GM12865 (cell line): ENCODE measurements at regions not wholly inside any gene's neighbourhood (a gene's known extent, or its start where the extent isn't known, plus 50 kb on each side); places are given as distances from the start of the nearest gene placed in this dataset.
"Not testable (repeated sequence)": the region's sequence is repeated elsewhere in the genome, so short reads cannot be mapped to it uniquely, and the experiment has no call there.

Source experiments
- DNase-seq: peaks from one replicate; pipeline ENCODE4 v3.0.0; 2010; ENCODE audit warnings: low read depth
- H3K4me3 ChIP-seq: 2 replicates; pipeline ENCODE4 v1.5.1; 2011; ENCODE audit warnings: mild to moderate bottlenecking, low read depth, low read length, control low read depth
- CTCF ChIP-seq: IDR thresholded peaks from 2 replicates; pipeline ENCODE4 v1.5.1; 2011; ENCODE audit warnings: low read length, control low read depth, low read depth, inconsistent platforms; ENCODE audit not compliant: insufficient read depth; ENCODE audit errors: missing control alignments

DNA sequence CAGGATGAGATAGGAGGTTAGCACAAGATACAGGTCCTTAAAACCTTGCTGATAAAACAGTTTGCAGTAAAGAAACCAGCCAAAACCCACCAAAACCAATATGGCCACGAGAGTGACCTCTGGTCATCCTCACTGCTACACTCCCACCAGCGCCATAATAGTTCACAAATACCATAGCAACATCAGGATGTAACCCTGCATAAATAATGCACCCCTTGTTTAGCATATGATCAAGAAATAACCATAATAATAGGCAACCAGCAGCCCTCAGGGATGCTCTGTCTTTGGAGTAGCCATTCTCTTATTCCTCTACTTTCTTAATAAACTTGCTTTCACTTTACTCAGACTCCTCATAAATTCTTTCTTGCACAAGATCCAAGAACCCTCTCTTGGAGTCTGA lies 86.9 kb upstream of the PRSS3 start:
- no peak overlapping the region for H3K4me3 ChIP-seq
- no peak for TF ChIP-seq CTCF
- no peak for DNase-seq

DNA sequence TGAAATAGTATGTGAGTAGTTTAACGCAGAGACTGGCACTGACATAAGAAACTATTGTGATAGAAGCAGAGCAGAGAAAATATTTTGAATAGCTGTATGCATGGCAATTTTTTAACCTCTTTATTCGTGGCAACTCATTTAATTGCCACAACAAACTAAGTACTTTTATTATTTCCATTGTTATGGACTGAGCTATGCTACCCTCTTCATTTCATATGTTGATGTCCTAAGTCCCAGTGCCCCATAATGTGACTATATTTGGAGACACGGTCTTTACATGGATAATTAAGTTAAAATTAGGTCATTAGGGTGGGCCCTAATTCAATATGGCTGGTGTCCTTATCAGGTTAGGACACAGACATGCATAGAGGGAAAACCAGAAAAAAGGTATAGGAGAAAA lies 86.1 kb upstream of the PRSS3 start:
- H3K4me3 ChIP-seq = no peak overlapping the region
- no peak for TF ChIP-seq CTCF
- DNase-seq = no peak

DNA sequence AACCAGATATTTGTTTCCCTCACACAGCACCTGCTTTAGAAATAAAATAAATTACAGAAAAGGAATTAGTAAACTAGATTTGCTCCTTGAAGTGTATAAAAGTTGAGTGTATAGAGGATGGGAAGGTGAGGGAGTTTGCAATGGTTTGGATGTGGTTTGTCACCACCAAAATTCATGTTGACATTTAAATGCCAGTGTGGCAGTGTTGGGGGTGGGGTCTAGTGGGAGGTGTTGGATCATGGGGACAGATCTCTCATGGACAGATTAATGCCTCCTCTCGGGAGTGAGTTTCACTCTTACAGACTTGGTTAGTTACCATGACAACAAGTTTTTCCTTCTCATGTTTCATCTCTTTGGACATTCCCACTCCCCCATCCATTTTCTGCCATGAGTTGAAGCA lies 83.9 kb upstream of the PRSS3 start:
- not testable (repeated sequence) for H3K4me3 ChIP-seq, DNase-seq

DNA sequence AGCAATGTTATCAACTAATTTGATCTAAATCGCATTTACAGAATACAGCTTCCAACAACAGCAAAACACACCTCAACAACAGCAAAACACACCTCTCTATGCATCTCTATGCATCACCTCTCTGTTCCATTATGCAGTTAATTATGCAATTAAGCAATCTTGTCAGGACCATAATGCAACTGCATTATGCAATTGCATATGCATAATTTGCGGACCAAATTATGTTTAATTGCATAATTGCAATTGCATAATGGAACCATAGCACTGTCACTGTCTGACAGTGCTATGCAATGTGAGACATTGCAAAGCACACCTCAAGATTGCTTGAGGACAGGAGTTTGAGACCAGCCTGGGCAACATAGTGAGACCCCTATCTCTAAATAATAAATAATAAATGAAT lies 80.4 kb upstream of the PRSS3 start:
- DNase-seq = no peak
- no peak overlapping the region for H3K4me3 ChIP-seq
- no peak for TF ChIP-seq CTCF

- DNase-seq = no peak
- no peak overlapping the region for H3K4me3 ChIP-seq
- TF ChIP-seq CTCF = no peak
These were observed 76.4 kb upstream of the PRSS3 start for GRCh38 chr9:33718987-33719386.

GRCh38 chr9:33719581-33720374 lies 75.6 kb upstream of the PRSS3 start:
- no peak overlapping the region for H3K4me3 ChIP-seq
- peak; percentile 56 for DNase-seq
- peak; percentile 67 for TF ChIP-seq CTCF

DNA sequence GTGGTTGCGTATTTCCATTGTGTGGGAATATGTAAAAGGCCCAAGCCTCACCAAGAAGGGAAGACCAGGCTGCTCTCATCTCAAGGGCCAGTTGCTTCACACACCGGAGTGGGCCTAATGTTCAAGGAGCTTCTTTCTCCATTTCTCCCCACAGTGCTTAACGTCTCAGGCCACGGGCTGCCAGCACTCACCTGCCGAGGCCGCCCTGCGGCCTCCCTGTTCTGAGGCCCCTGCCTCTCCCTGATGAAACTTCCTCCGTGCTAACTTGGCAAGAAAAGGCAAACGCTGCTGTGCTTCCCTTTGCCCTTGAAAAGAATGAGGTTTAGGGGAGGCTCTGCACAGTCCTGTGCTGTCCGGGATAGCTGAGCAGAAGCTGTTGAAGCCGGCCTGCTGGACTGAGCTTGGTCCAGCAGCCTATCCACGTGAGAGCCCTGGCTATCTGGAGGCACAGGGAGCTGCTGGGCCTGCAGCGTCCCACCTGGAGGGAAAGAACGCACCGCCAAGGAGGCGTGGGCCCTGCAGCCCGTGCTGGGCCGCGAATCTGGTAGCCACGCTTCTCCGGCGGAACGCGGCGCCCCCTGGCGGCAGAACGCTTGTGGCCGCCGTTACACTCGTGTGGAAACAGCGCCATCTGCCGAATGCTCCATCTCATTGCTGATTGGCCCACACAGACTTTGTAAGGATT lies 73.5 kb upstream of the PRSS3 start:
- peak; percentile 86 for DNase-seq
- TF ChIP-seq CTCF = peak; percentile 100
- H3K4me3 ChIP-seq = no peak overlapping the region
